H9 (cell line): ENCODE measurements at regions not wholly inside any gene's neighbourhood (a gene's known extent, or its start where the extent isn't known, plus 50 kb on each side); places are given as distances from the start of the nearest gene placed in this dataset.

Source experiments
- DNase-seq: peaks from one replicate; pipeline ENCODE4 v3.0.0-alpha.2; 2017
- H2AFZ ChIP-seq: one replicate; pipeline ENCODE4 v1.6.1; 2013; ENCODE audit warnings: mild to moderate bottlenecking, low read length, control low read depth, moderate library complexity
- H2AK5ac ChIP-seq: 2 replicates; pipeline ENCODE4 v1.6.1; 2013; ENCODE audit warnings: low read length, control low read depth, mixed read lengths; ENCODE audit not compliant: insufficient read length
- H2BK120ac ChIP-seq: one replicate; pipeline ENCODE4 v1.6.1; 2013; ENCODE audit warnings: low read depth, mild to moderate bottlenecking, low read length, control low read depth, inconsistent platforms; ENCODE audit not compliant: poor library complexity, severe bottlenecking
- H2BK12ac ChIP-seq: 2 replicates; pipeline ENCODE4 v1.6.1; 2013; ENCODE audit warnings: low read length, control low read depth, mixed read lengths, low read depth; ENCODE audit not compliant: insufficient read length
- H2BK15ac ChIP-seq: 2 replicates; pipeline ENCODE4 v1.6.1; 2013; ENCODE audit warnings: low read depth, low read length, control low read depth
- H2BK20ac ChIP-seq: one replicate; pipeline ENCODE4 v1.6.1; 2013; ENCODE audit warnings: low read depth, mild to moderate bottlenecking, low read length, control low read depth, inconsistent platforms; ENCODE audit not compliant: poor library complexity, severe bottlenecking
- H2BK5ac ChIP-seq: 2 replicates; pipeline ENCODE4 v1.6.1; 2013; ENCODE audit warnings: low read length, control low read depth, mixed read lengths; ENCODE audit not compliant: insufficient read length
- H3K14ac ChIP-seq: 2 replicates; pipeline ENCODE4 v1.6.1; 2013; ENCODE audit warnings: low read length, control low read depth; ENCODE audit not compliant: insufficient read depth
- H3K18ac ChIP-seq: 2 replicates; pipeline ENCODE4 v1.6.1; 2013; ENCODE audit warnings: low read depth, mild to moderate bottlenecking, mixed read lengths, low read length, control low read depth; ENCODE audit not compliant: insufficient read length
- H3K23ac ChIP-seq: 2 replicates; pipeline ENCODE4 v1.6.1; 2013; ENCODE audit warnings: low read length, control low read depth, mixed read lengths, low read depth; ENCODE audit not compliant: insufficient read length
- H3K23me2 ChIP-seq: 2 replicates; pipeline ENCODE4 v1.6.1; 2013; ENCODE audit warnings: low read depth, mild to moderate bottlenecking, mixed read lengths, low read length, control low read depth; ENCODE audit not compliant: insufficient read length, poor library complexity, severe bottlenecking
- H3K27ac ChIP-seq: 2 replicates; pipeline ENCODE4 v1.5.1; 2013; ENCODE audit warnings: low read length, control low read depth, mixed read lengths, low read depth; ENCODE audit not compliant: insufficient read length
- H3K27me3 ChIP-seq: 2 replicates; pipeline ENCODE4 v1.6.1; 2013; ENCODE audit warnings: low read length, control low read depth, inconsistent platforms; ENCODE audit not compliant: insufficient read depth
- H3K4ac ChIP-seq: 2 replicates; pipeline ENCODE4 v1.6.1; 2013; ENCODE audit warnings: low read depth, mild to moderate bottlenecking, control low read depth, inconsistent platforms, low read length, moderate library complexity
- H3K4me1 ChIP-seq: 2 replicates; pipeline ENCODE4 v1.6.1; 2013; ENCODE audit warnings: low read length, control low read depth, inconsistent platforms; ENCODE audit not compliant: insufficient read depth
- H3K4me2 ChIP-seq: 2 replicates; pipeline ENCODE4 v1.6.1; 2013; ENCODE audit warnings: low read length, control low read depth, mixed read lengths; ENCODE audit not compliant: insufficient read length, insufficient read depth
- H3K56ac ChIP-seq: 2 replicates; pipeline ENCODE4 v1.6.1; 2013; ENCODE audit warnings: low read depth, mild to moderate bottlenecking, mixed read lengths, low read length, control low read depth; ENCODE audit not compliant: insufficient read length
- H3K79me1 ChIP-seq: 2 replicates; pipeline ENCODE4 v1.6.1; 2013; ENCODE audit warnings: low read depth, mild to moderate bottlenecking, moderate library complexity, low read length, control low read depth, inconsistent platforms; ENCODE audit not compliant: insufficient read depth, poor library complexity, severe bottlenecking
- H3K79me2 ChIP-seq: 2 replicates; pipeline ENCODE4 v1.6.1; 2013; ENCODE audit warnings: low read length, control low read depth, inconsistent platforms; ENCODE audit not compliant: insufficient read depth
- H3K9ac ChIP-seq: 2 replicates; pipeline ENCODE4 v1.6.1; 2013; ENCODE audit warnings: low read length, control low read depth, mixed read lengths; ENCODE audit not compliant: insufficient read length; ENCODE audit errors: extremely low read depth
- H3K9me3 ChIP-seq: one replicate; pipeline ENCODE4 v1.6.1; 2013; ENCODE audit warnings: low read depth, low read length, inconsistent platforms; ENCODE audit not compliant: control insufficient read depth
- H3T11ph ChIP-seq: one replicate; pipeline ENCODE4 v1.6.1; 2013; ENCODE audit warnings: mild to moderate bottlenecking, low read length, control low read depth, inconsistent platforms
- H4K20me1 ChIP-seq: one replicate; pipeline ENCODE4 v1.6.1; 2013; ENCODE audit not compliant: control insufficient read depth, insufficient read length, insufficient read depth
- H4K5ac ChIP-seq: 2 replicates; pipeline ENCODE4 v1.6.1; 2013; ENCODE audit warnings: low read depth, mild to moderate bottlenecking, mixed read lengths, low read length, control low read depth; ENCODE audit not compliant: insufficient read length
- H4K8ac ChIP-seq: replicated peaks from 2 replicates; pipeline ENCODE4 v1.6.1; 2013; ENCODE audit warnings: low read length, control low read depth, mixed read lengths, low read depth; ENCODE audit not compliant: insufficient read length
- H4K91ac ChIP-seq: 2 replicates; pipeline ENCODE4 v1.6.1; 2013; ENCODE audit warnings: low read depth, mild to moderate bottlenecking, moderate library complexity, mixed read lengths, low read length, control low read depth; ENCODE audit not compliant: insufficient read length
- H3K27ac Mint-ChIP-seq, 3 experiments: 2 replicates in 2 of 3; 3 replicates in 1 of 3; pipeline ENCODE4 v1.8.0; 2020 to 2021; ENCODE audit warnings: mixed read lengths in 3 of 3, mild to moderate bottlenecking in 1 of 3, moderate library complexity in 1 of 3
- H3K27me3 Mint-ChIP-seq: 2 replicates; pipeline ENCODE4 v1.8.0; 2021; ENCODE audit warnings: low read depth, mild to moderate bottlenecking, moderate library complexity, mixed read lengths
- H3K36me3 Mint-ChIP-seq, 3 experiments: 2 replicates in 2 of 3; 3 replicates in 1 of 3; pipeline ENCODE4 v1.8.0; 2020 to 2021; ENCODE audit warnings: low read depth in 3 of 3, mixed read lengths in 3 of 3; ENCODE audit not compliant: insufficient read depth in 1 of 3
- H3K4me1 Mint-ChIP-seq, 2 experiments: 2 replicates each; pipeline ENCODE4 v1.8.0; 2020; ENCODE audit warnings: mixed read lengths in 2 of 2
- H3K4me3 Mint-ChIP-seq, 2 experiments: 2 replicates in 1 of 2; 3 replicates in 1 of 2; pipeline ENCODE4 v1.8.0; 2020 to 2021; ENCODE audit warnings: mild to moderate bottlenecking in 2 of 2, mixed read lengths in 2 of 2, moderate library complexity in 1 of 2
- H3K9me3 Mint-ChIP-seq, 2 experiments: 2 replicates in 1 of 2; 3 replicates in 1 of 2; pipeline ENCODE4 v1.8.0; 2020; ENCODE audit warnings: mild to moderate bottlenecking in 2 of 2, mixed read lengths in 2 of 2, moderate library complexity in 1 of 2
- TF ChIP-seq, protein P1 (sequence below): fragments of 200-600 bp; sonication (generic); conservative IDR thresholded peaks from 3 replicates; pipeline ENCODE4 v1.8.0; 2021; ENCODE audit warnings: antibody characterized with exemption, mild to moderate bottlenecking

GRCh38 chr3:96007650-96008195, 806.7 kb upstream of the EPHA6 start:
- Histone ChIP-seq H3T11ph (no peak overlapping the region), H3K9ac (no peak overlapping the region), H3K79me1 (no peaks in the 10 kb centered on the region), H4K91ac (no peak overlapping the region), H3K4ac (no peak overlapping the region), H3K23ac (no peak overlapping the region), H4K20me1 (no peaks in the 10 kb centered on the region), H3K4me1 (no peaks in the 10 kb centered on the region), H3K56ac (no peak overlapping the region), H3K27me3 (no peaks in the 10 kb centered on the region), H2BK12ac (no peak overlapping the region), H2BK15ac (no peak overlapping the region), H2AFZ (no peak overlapping the region), H2BK120ac (no peak overlapping the region), H3K4me2 (no peak overlapping the region), H3K27ac (no peak overlapping the region), H3K9me3 (no peaks in the 10 kb centered on the region), H2AK5ac (no peak overlapping the region), H3K79me2 (no peaks in the 10 kb centered on the region), H3K14ac (no peak overlapping the region), H4K5ac (no peak overlapping the region), H4K8ac (no peak overlapping the region), H2BK5ac (no peak overlapping the region), H3K23me2 (no peaks in the 10 kb centered on the region), H2BK20ac (no peak overlapping the region), H3K18ac (no peak overlapping the region)
- Mint-ChIP-seq H3K36me3 (no peaks in the 10 kb centered on the region), H3K27ac (no peak overlapping the region), H3K27me3 (no peaks in the 10 kb centered on the region), H3K9me3 (peaks cover 2% of the 10 kb centered on the region in 2 experiments; a peak in 1 of 5 replicates), H3K4me1 (no peaks in the 10 kb centered on the region), H3K4me3 (no peak overlapping the region)
- TF ChIP-seq, protein P1, sequence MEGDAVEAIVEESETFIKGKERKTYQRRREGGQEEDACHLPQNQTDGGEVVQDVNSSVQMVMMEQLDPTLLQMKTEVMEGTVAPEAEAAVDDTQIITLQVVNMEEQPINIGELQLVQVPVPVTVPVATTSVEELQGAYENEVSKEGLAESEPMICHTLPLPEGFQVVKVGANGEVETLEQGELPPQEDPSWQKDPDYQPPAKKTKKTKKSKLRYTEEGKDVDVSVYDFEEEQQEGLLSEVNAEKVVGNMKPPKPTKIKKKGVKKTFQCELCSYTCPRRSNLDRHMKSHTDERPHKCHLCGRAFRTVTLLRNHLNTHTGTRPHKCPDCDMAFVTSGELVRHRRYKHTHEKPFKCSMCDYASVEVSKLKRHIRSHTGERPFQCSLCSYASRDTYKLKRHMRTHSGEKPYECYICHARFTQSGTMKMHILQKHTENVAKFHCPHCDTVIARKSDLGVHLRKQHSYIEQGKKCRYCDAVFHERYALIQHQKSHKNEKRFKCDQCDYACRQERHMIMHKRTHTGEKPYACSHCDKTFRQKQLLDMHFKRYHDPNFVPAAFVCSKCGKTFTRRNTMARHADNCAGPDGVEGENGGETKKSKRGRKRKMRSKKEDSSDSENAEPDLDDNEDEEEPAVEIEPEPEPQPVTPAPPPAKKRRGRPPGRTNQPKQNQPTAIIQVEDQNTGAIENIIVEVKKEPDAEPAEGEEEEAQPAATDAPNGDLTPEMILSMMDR, result no peak
- DNase-seq, result no peak
